ENCODE measurements at regions not wholly inside any gene's neighbourhood (a gene's known extent, or its start where the extent isn't known, plus 50 kb on each side); places are given as distances from the start of the nearest gene placed in this dataset.
A peak's percentile ranks its signal among the peaks of the same experiment; 100 is the strongest.

- DNase-seq: no peak
- TF ChIP-seq GATA1 (IDR thresholded peaks at IDR 0.05; ENCODE audit: low read depth, low read length): no peak
- TF ChIP-seq POLR2A (IDR thresholded peaks at IDR 0.05; ENCODE audit: low read length): no peak
Measured at GRCh38 chr9:89993678-89994630, 389.1 kb downstream of the GADD45G start.

GRCh38 chr9:89994988-89995613 is 390.3 kb downstream of the GADD45G start:
- TF ChIP-seq GATA1 (IDR thresholded peaks at IDR 0.05; ENCODE audit: low read depth, low read length) (no peak), POLR2A (IDR thresholded peaks at IDR 0.05; ENCODE audit: low read length) (no peak)
- DNase-seq: no peak

- DNase-seq: no peak
- TF ChIP-seq POLR2A (IDR thresholded peaks at IDR 0.05; ENCODE audit: low read length) (no peak), GATA1 (IDR thresholded peaks at IDR 0.05; ENCODE audit: low read depth, low read length) (no peak)
Measured at GRCh38 chr9:89996116-89996515, 391.3 kb downstream of the GADD45G start.

GRCh38 chr9:89996773-89997172 is 392.0 kb downstream of the GADD45G start:
- TF ChIP-seq POLR2A (IDR thresholded peaks at IDR 0.05; ENCODE audit: low read length) (no peak), GATA1 (IDR thresholded peaks at IDR 0.05; ENCODE audit: low read depth, low read length) (no peak)
- DNase-seq: peak; percentile 11 to 19

GRCh38 chr9:89998633-89999032 is 393.8 kb downstream of the GADD45G start:
- DNase-seq: no peak
- TF ChIP-seq POLR2A (IDR thresholded peaks at IDR 0.05; ENCODE audit: low read length): no peak
- no peak for TF ChIP-seq GATA1 (IDR thresholded peaks at IDR 0.05; ENCODE audit: low read depth, low read length)

- TF ChIP-seq POLR2A (IDR thresholded peaks at IDR 0.05; ENCODE audit: low read length) (no peak), GATA1 (IDR thresholded peaks at IDR 0.05; ENCODE audit: low read depth, low read length) (no peak)
- DNase-seq: no peak
Measured at GRCh38 chr9:89999176-89999533, 394.3 kb downstream of the GADD45G start.

GRCh38 chr9:89999534-90000370 is 394.9 kb downstream of the GADD45G start:
- no peak for TF ChIP-seq GATA1 (IDR thresholded peaks at IDR 0.05; ENCODE audit: low read depth, low read length)
- no peak for TF ChIP-seq POLR2A (IDR thresholded peaks at IDR 0.05; ENCODE audit: low read length)
- DNase-seq: no peak

GRCh38 chr9:90000925-90001324 is 396.1 kb downstream of the GADD45G start:
- DNase-seq: no peak
- TF ChIP-seq POLR2A (IDR thresholded peaks at IDR 0.05; ENCODE audit: low read length): no peak
- TF ChIP-seq GATA1 (IDR thresholded peaks at IDR 0.05; ENCODE audit: low read depth, low read length): no peak

- TF ChIP-seq POLR2A (IDR thresholded peaks at IDR 0.05; ENCODE audit: low read length): no peak
- no peak for TF ChIP-seq GATA1 (IDR thresholded peaks at IDR 0.05; ENCODE audit: low read depth, low read length)
- DNase-seq: no peak
Measured at GRCh38 chr9:90001747-90002146, 396.9 kb downstream of the GADD45G start.

GRCh38 chr9:90002397-90003271 is 397.8 kb downstream of the GADD45G start:
- no peak for DNase-seq
- no peak for TF ChIP-seq POLR2A (IDR thresholded peaks at IDR 0.05; ENCODE audit: low read length)
- TF ChIP-seq GATA1 (IDR thresholded peaks at IDR 0.05; ENCODE audit: low read depth, low read length): no peak

- no peak for DNase-seq
- no peak for TF ChIP-seq POLR2A (IDR thresholded peaks at IDR 0.05; ENCODE audit: low read length)
- no peak for TF ChIP-seq GATA1 (IDR thresholded peaks at IDR 0.05; ENCODE audit: low read depth, low read length)
Measured at GRCh38 chr9:90005388-90005787, 400.6 kb downstream of the GADD45G start.

- DNase-seq: no peak
- no peak for TF ChIP-seq POLR2A (IDR thresholded peaks at IDR 0.05; ENCODE audit: low read length)
- TF ChIP-seq GATA1 (IDR thresholded peaks at IDR 0.05; ENCODE audit: low read depth, low read length): no peak
Measured at GRCh38 chr9:90007516-90008440, 403.0 kb downstream of the GADD45G start.
